B cell (primary cell): ENCODE measurements at regions not wholly inside any gene's neighbourhood (a gene's known extent, or its start where the extent isn't known, plus 50 kb on each side); places are given as distances from the start of the nearest gene placed in this dataset.

ENCODE experiments used
- ATAC-seq: fragments of 200-7000 bp; cut with Tn5 transposase; one replicate; pipeline ENCODE4 v1.10.0; 2021; ENCODE audit warnings: low read depth, mild to moderate bottlenecking, moderate number of reproducible peaks, moderate library complexity
- CTCF ChIA-PET: fragments of 350-600 bp; sonication (Branson Sonifier 250); formaldehyde crosslinking; loops from one replicate; lab custom pipeline; 2021; ENCODE audit warnings: antibody characterized with exemption, inconsistent platforms; lab: Charles Lee
- POLR2A ChIA-PET: fragments of 350-600 bp; sonication (Branson Sonifier 250); formaldehyde crosslinking; loops from one replicate; lab custom pipeline; 2021; ENCODE audit warnings: antibody characterized with exemption; lab: Charles Lee
- DNase-seq: peaks from one replicate; pipeline ENCODE4 v3.0.0; 2013
- H2AFZ ChIP-seq: 2 replicates; pipeline ENCODE4 v1.6.1; 2012; ENCODE audit warnings: mild to moderate bottlenecking, low read depth, low read length; ENCODE audit not compliant: insufficient read depth, poor library complexity, severe bottlenecking
- H3K27ac ChIP-seq, 2 donors: 1 replicate in 1 of 2; 2 replicates in 1 of 2; pipeline ENCODE4 v1.5.1; 2012 to 2013; ENCODE audit warnings: low read length in 2 of 2, mild to moderate bottlenecking in 2 of 2, moderate library complexity in 1 of 2
- H3K27me3 ChIP-seq, 4 experiments: fragments of 200-600 bp in 1 of 4; sonication (generic) in 1 of 4; replicated peaks in 1 of 4; 1 replicate in 2 of 4; 2 replicates in 2 of 4; pipeline versions ENCODE4 v1.6.1 to v1.7.0; 2013 to 2016; ENCODE audit warnings: low read length in 3 of 4, mild to moderate bottlenecking in 2 of 4, mixed read lengths in 1 of 4, moderate library complexity in 1 of 4; ENCODE audit not compliant: insufficient read depth in 4 of 4, control insufficient read depth in 3 of 4; ENCODE audit errors: control extremely low read depth in 1 of 4
- H3K36me3 ChIP-seq, 2 experiments: replicated peaks in 1 of 2; 1 replicate in 1 of 2; 2 replicates in 1 of 2; pipeline versions ENCODE4 v1.6.1 to v1.7.1; 2013; ENCODE audit warnings: low read length in 1 of 2; ENCODE audit not compliant: insufficient read depth in 2 of 2, control insufficient read depth in 1 of 2; ENCODE audit errors: control extremely low read depth in 1 of 2, extremely low read depth in 1 of 2
- H3K4me1 ChIP-seq, 2 donors: fragments of 200-600 bp in 1 of 2; sonication (generic) in 1 of 2; 1 replicate in 1 of 2; 2 replicates in 1 of 2; pipeline versions ENCODE4 v1.5.1 to v1.6.1; 2013 to 2017; ENCODE audit warnings: low read length in 2 of 2; ENCODE audit not compliant: control insufficient read depth in 2 of 2, insufficient read depth in 2 of 2
- H3K4me2 ChIP-seq: replicated peaks from 2 replicates; pipeline ENCODE3; 2012; ENCODE audit warnings: mild to moderate bottlenecking, low read depth, low read length; ENCODE audit not compliant: poor library complexity, severe bottlenecking
- H3K4me3 ChIP-seq, 5 experiments: fragments of 200-600 bp in 1 of 5; sonication (generic) in 1 of 5; 1 replicate in 3 of 5; 2 replicates in 2 of 5; pipeline versions ENCODE4 v1.5.1 to v1.7.0; 2011 to 2016; ENCODE audit warnings: low read length in 4 of 5, mild to moderate bottlenecking in 4 of 5, low read depth in 2 of 5, control low read depth in 1 of 5, moderate library complexity in 1 of 5; ENCODE audit not compliant: insufficient read depth in 1 of 5; ENCODE audit errors: control extremely low read depth in 1 of 5, extremely low read depth in 1 of 5
- H3K79me2 ChIP-seq: fragments of 200-600 bp; sonication (generic); one replicate; pipeline ENCODE4 v1.6.0; 2016; ENCODE audit warnings: low read length; ENCODE audit not compliant: control insufficient read depth, insufficient read depth
- H3K9ac ChIP-seq: fragments of 200-600 bp; sonication (generic); 2 replicates; pipeline ENCODE4 v1.6.1; 2017; ENCODE audit warnings: mild to moderate bottlenecking, low read length, moderate library complexity
- H3K9me3 ChIP-seq, 3 donors: one replicate each; pipeline versions ENCODE4 v1.6.1 to v1.7.1; 2013; ENCODE audit warnings: low read length in 2 of 3; ENCODE audit not compliant: control insufficient read depth in 2 of 3, insufficient read depth in 1 of 3; ENCODE audit errors: control extremely low read depth in 1 of 3
- H4K20me1 ChIP-seq: 2 replicates; pipeline ENCODE4 v1.6.0; 2012; ENCODE audit warnings: mild to moderate bottlenecking, low read length; ENCODE audit not compliant: insufficient read depth, control insufficient read depth, poor library complexity, severe bottlenecking
- H3K27ac Mint-ChIP-seq: one replicate; pipeline ENCODE4 v1.8.0; 2021; ENCODE audit warnings: mixed read lengths
- H3K27me3 Mint-ChIP-seq: one replicate; pipeline ENCODE4 v1.8.0; 2021; ENCODE audit warnings: mixed read lengths
- H3K4me1 Mint-ChIP-seq: one replicate; pipeline ENCODE4 v1.8.0; 2021; ENCODE audit warnings: mixed read lengths
- H3K4me3 Mint-ChIP-seq: one replicate; pipeline ENCODE4 v1.8.0; 2021; ENCODE audit warnings: mixed read lengths
- H3K9me3 Mint-ChIP-seq: one replicate; pipeline ENCODE4 v1.8.0; 2022; ENCODE audit warnings: mixed read lengths; ENCODE audit not compliant: insufficient read depth
- CTCF ChIP-seq: fragments of 200-600 bp; IDR thresholded peaks from one replicate; pipeline ENCODE4 v1.8.0; 2022; ENCODE audit warnings: antibody characterized with exemption, mild to moderate bottlenecking
- EZH2 ChIP-seq: IDR thresholded peaks from 2 replicates; pipeline ENCODE4 v1.6.1; 2012; ENCODE audit warnings: borderline replicate concordance, low read depth, mild to moderate bottlenecking, moderate library complexity, low read length; ENCODE audit not compliant: insufficient read depth, poor library complexity, severe bottlenecking
- WGBS: methylation state at CpG from one replicate; pipeline ENCODE4 v1.1.5; 2013; ENCODE audit warnings: missing lambda C conversion rate; ENCODE audit not compliant: insufficient coverage; 5-methylcytosine and 5-hydroxymethylcytosine counted together
- intact Hi-C: fragments of 100-400 bp; cut with micrococcal nuclease; formaldehyde crosslinking; loops from one replicate; pipeline ENCODE4 v1.10.0; 2022

- H2AFZ ChIP-seq: no peak overlapping the region
- intact Hi-C loops: no loop called here
- Mint-ChIP-seq H3K9me3 (peaks cover 3% of the 10 kb centered on the region), H3K27me3 (peaks cover 33% of the 10 kb centered on the region), H3K4me1 (no peaks in the 10 kb centered on the region), H3K27ac (no peak overlapping the region), H3K4me3 (no peak overlapping the region)
- no peak overlapping the region for H3K4me2 ChIP-seq
- H3K9ac ChIP-seq: no peak overlapping the region
- H3K4me1 ChIP-seq: no peaks in the 10 kb centered on the region
- DNase-seq: no peak
- ChIA-PET POLR2A (no interaction called here), CTCF (no interaction called here)
- no peaks in the 10 kb centered on the region for H3K79me2 ChIP-seq
- H3K9me3 ChIP-seq: no peaks in the 10 kb centered on the region
- peaks cover 0 to 10% (median 2%) of the 10 kb centered on the region in 4 experiments for H3K27me3 ChIP-seq
- TF ChIP-seq CTCF (no peak), EZH2 (no peak)
- no peak for ATAC-seq
- no peak overlapping the region for H3K4me3 ChIP-seq
- H3K27ac ChIP-seq: no peak overlapping the region
- no peaks in the 10 kb centered on the region for H3K36me3 ChIP-seq
- WGBS: 78% methylated on average over 6 of the region's 14 CpGs
- H4K20me1 ChIP-seq: no peaks in the 10 kb centered on the region
Measured at GRCh38 chr14:61177279-61178225, 103.6 kb downstream of the TMEM30B start.

GRCh38 chr14:61176686-61177085, 104.5 kb downstream of the TMEM30B start:
- H3K9ac ChIP-seq: no peak overlapping the region
- no peaks in the 10 kb centered on the region for H3K4me1 ChIP-seq
- Mint-ChIP-seq H3K27ac (no peak overlapping the region), H3K27me3 (peaks cover 33% of the 10 kb centered on the region), H3K4me3 (no peak overlapping the region), H3K4me1 (no peaks in the 10 kb centered on the region), H3K9me3 (peaks cover 3% of the 10 kb centered on the region)
- no peak overlapping the region for H3K4me2 ChIP-seq
- H3K27ac ChIP-seq: no peak overlapping the region
- POLR2A ChIA-PET: no interaction called here
- H4K20me1 ChIP-seq: no peaks in the 10 kb centered on the region
- no peak overlapping the region for H2AFZ ChIP-seq
- ATAC-seq (no peak), DNase-seq (no peak)
- 100% methylated on average over 1 of the region's 2 CpGs for WGBS
- H3K9me3 ChIP-seq: no peaks in the 10 kb centered on the region
- CTCF ChIA-PET: no interaction called here
- H3K36me3 ChIP-seq: no peaks in the 10 kb centered on the region
- H3K79me2 ChIP-seq: no peaks in the 10 kb centered on the region
- TF ChIP-seq CTCF (no peak), EZH2 (no peak)
- intact Hi-C loops: no loop called here
- H3K27me3 ChIP-seq: peaks cover 0 to 10% (median 2%) of the 10 kb centered on the region in 4 experiments
- no peak overlapping the region for H3K4me3 ChIP-seq
